BLaER1 treated with 17β-estradiol and CSF1 and Interleukin-3, amounts not matched to agents 10 nM and 100 nM (cell line): ENCODE measurements at regions not wholly inside any gene's neighbourhood (a gene's known extent, or its start where the extent isn't known, plus 50 kb on each side); places are given as distances from the start of the nearest gene placed in this dataset.

Experiments
- H3K27ac ChIP-seq, 11 experiments: shearing (Covaris generic); formaldehyde crosslinking; 2 replicates each; pipeline ENCODE4 v1.8.1; 2022
- H3K27me3 ChIP-seq, 11 experiments: shearing (Covaris generic); formaldehyde crosslinking; 2 replicates each; pipeline ENCODE4 v1.8.1; 2022
- H3K36me3 ChIP-seq, 11 experiments: shearing (Covaris generic); formaldehyde crosslinking; 2 replicates each; pipeline ENCODE4 v1.8.1; 2022
- H3K4me1 ChIP-seq, 10 experiments: shearing (Covaris generic); formaldehyde crosslinking; 2 replicates each; pipeline ENCODE4 v1.8.1; 2022
- H3K4me2 ChIP-seq, 11 experiments: shearing (Covaris generic); formaldehyde crosslinking; 2 replicates each; pipeline ENCODE4 v1.8.1; 2022
- H3K4me3 ChIP-seq, 10 experiments: shearing (Covaris generic); formaldehyde crosslinking; 2 replicates each; pipeline ENCODE4 v1.8.1; 2022
- H3K9ac ChIP-seq, 11 experiments: shearing (Covaris generic); formaldehyde crosslinking; 2 replicates each; pipeline ENCODE4 v1.8.1; 2022
- H3K9me3 ChIP-seq, 11 experiments: shearing (Covaris generic); formaldehyde crosslinking; replicated peaks in 1 of 11; 2 replicates each; pipeline ENCODE4 v1.8.1; 2022
- H4K20me1 ChIP-seq, 11 experiments: shearing (Covaris generic); formaldehyde crosslinking; 2 replicates each; pipeline ENCODE4 v1.8.1; 2022
- Cebpa-rat ChIP-seq, 11 experiments: shearing (Covaris generic); IDR thresholded peaks; 2 replicates each; pipeline ENCODE4 v1.8.1; 2022

- H3K36me3 ChIP-seq, result no peaks in the 10 kb centered on the region
- H4K20me1 ChIP-seq, result no peaks in the 10 kb centered on the region
- H3K9me3 ChIP-seq, result no peaks in the 10 kb centered on the region
- H3K4me2 ChIP-seq, result no peak overlapping the region
- no peaks in the 10 kb centered on the region for H3K4me1 ChIP-seq
- H3K9ac ChIP-seq, result no peak overlapping the region
- no peak for TF ChIP-seq Cebpa-rat (IDR thresholded peaks at IDR 0.05)
- no peak overlapping the region for H3K4me3 ChIP-seq
- H3K27me3 ChIP-seq, result no peaks in the 10 kb centered on the region
- H3K27ac ChIP-seq, result no peak overlapping the region
These were observed 382.1 kb upstream of the CDH18 start for GRCh38 chr5:20370061-20370460.

GRCh38 chr5:20369518-20369885, 381.5 kb upstream of the CDH18 start:
- H3K9ac ChIP-seq, result no peak overlapping the region
- H3K4me1 ChIP-seq, result no peaks in the 10 kb centered on the region
- H3K27me3 ChIP-seq, result no peaks in the 10 kb centered on the region
- no peak overlapping the region for H3K4me3 ChIP-seq
- H3K27ac ChIP-seq, result no peak overlapping the region
- H3K4me2 ChIP-seq, result no peak overlapping the region
- TF ChIP-seq Cebpa-rat (IDR thresholded peaks at IDR 0.05), result no peak
- H4K20me1 ChIP-seq, result no peaks in the 10 kb centered on the region
- H3K9me3 ChIP-seq, result no peaks in the 10 kb centered on the region
- H3K36me3 ChIP-seq, result no peaks in the 10 kb centered on the region

GRCh38 chr5:20368571-20369517, 380.8 kb upstream of the CDH18 start:
- no peak for TF ChIP-seq Cebpa-rat (IDR thresholded peaks at IDR 0.05)
- Histone ChIP-seq H3K36me3 (no peaks in the 10 kb centered on the region), H3K27me3 (no peaks in the 10 kb centered on the region), H3K9me3 (no peaks in the 10 kb centered on the region), H3K4me3 (no peak overlapping the region), H4K20me1 (no peaks in the 10 kb centered on the region), H3K4me2 (no peak overlapping the region), H3K9ac (no peak overlapping the region), H3K27ac (no peak overlapping the region), H3K4me1 (no peaks in the 10 kb centered on the region)

- H3K27me3 ChIP-seq, result no peaks in the 10 kb centered on the region
- H3K9me3 ChIP-seq, result no peaks in the 10 kb centered on the region
- H3K4me2 ChIP-seq, result no peak overlapping the region
- no peaks in the 10 kb centered on the region for H3K36me3 ChIP-seq
- no peaks in the 10 kb centered on the region for H3K4me1 ChIP-seq
- H3K9ac ChIP-seq, result no peak overlapping the region
- no peaks in the 10 kb centered on the region for H4K20me1 ChIP-seq
- no peak for TF ChIP-seq Cebpa-rat (IDR thresholded peaks at IDR 0.05)
- H3K4me3 ChIP-seq, result no peak overlapping the region
- no peak overlapping the region for H3K27ac ChIP-seq
These were observed 379.2 kb upstream of the CDH18 start for GRCh38 chr5:20367178-20367577.

- Histone ChIP-seq H3K9ac (no peak overlapping the region), H3K9me3 (peaks cover 0 to 6% (median 0%) of the 10 kb centered on the region in 11 experiments; a peak in 1 of 22 replicates), H3K4me3 (no peak overlapping the region), H3K4me2 (no peak overlapping the region), H3K27me3 (no peaks in the 10 kb centered on the region), H3K36me3 (no peaks in the 10 kb centered on the region), H4K20me1 (no peaks in the 10 kb centered on the region), H3K27ac (no peak overlapping the region), H3K4me1 (no peaks in the 10 kb centered on the region)
- TF ChIP-seq Cebpa-rat (IDR thresholded peaks at IDR 0.05), result no peak
These were observed 372.3 kb upstream of the CDH18 start for GRCh38 chr5:20360263-20360662.

- Histone ChIP-seq H3K27me3 (no peaks in the 10 kb centered on the region), H4K20me1 (no peaks in the 10 kb centered on the region), H3K9me3 (peaks cover 0 to 6% (median 0%) of the 10 kb centered on the region in 11 experiments; a peak in 1 of 22 replicates), H3K36me3 (no peaks in the 10 kb centered on the region), H3K4me1 (no peaks in the 10 kb centered on the region), H3K4me3 (no peak overlapping the region), H3K27ac (no peak overlapping the region), H3K4me2 (no peak overlapping the region), H3K9ac (no peak overlapping the region)
- no peak for TF ChIP-seq Cebpa-rat (IDR thresholded peaks at IDR 0.05)
These were observed 371.4 kb upstream of the CDH18 start for GRCh38 chr5:20359377-20359776.

GRCh38 chr5:20353499-20353898, 365.5 kb upstream of the CDH18 start:
- H3K4me3 ChIP-seq, result no peak overlapping the region
- peaks cover 0 to 6% (median 0%) of the 10 kb centered on the region in 11 experiments; a peak in 1 of 22 replicates for H3K9me3 ChIP-seq
- H3K9ac ChIP-seq, result no peak overlapping the region
- H3K27ac ChIP-seq, result no peak overlapping the region
- H3K4me2 ChIP-seq, result no peak overlapping the region
- H4K20me1 ChIP-seq, result no peaks in the 10 kb centered on the region
- H3K36me3 ChIP-seq, result no peaks in the 10 kb centered on the region
- no peaks in the 10 kb centered on the region for H3K27me3 ChIP-seq
- H3K4me1 ChIP-seq, result no peaks in the 10 kb centered on the region
- TF ChIP-seq Cebpa-rat (IDR thresholded peaks at IDR 0.05), result no peak

- Histone ChIP-seq H3K9me3 (peaks cover 4 to 17% (median 10%) of the 10 kb centered on the region in 11 experiments; a peak in 15 of 22 replicates), H3K36me3 (no peaks in the 10 kb centered on the region)
These were observed 363.8 kb upstream of the CDH18 start for GRCh38 chr5:20351849-20352248.

GRCh38 chr5:20348321-20348720, 360.3 kb upstream of the CDH18 start:
- Histone ChIP-seq H3K27ac (no peak overlapping the region), H3K9ac (no peak overlapping the region), H3K4me3 (no peak overlapping the region), H3K27me3 (no peaks in the 10 kb centered on the region), H3K4me1 (no peaks in the 10 kb centered on the region), H4K20me1 (no peaks in the 10 kb centered on the region), H3K36me3 (no peaks in the 10 kb centered on the region), H3K4me2 (no peak overlapping the region), H3K9me3 (peaks cover 4 to 18% (median 10%) of the 10 kb centered on the region in 11 experiments; a peak in 15 of 22 replicates)
- no peak for TF ChIP-seq Cebpa-rat (IDR thresholded peaks at IDR 0.05)

More at GRCh38 chr5:20351849-20352248, 363.8 kb upstream of the CDH18 start:
- TF ChIP-seq Cebpa-rat (IDR thresholded peaks at IDR 0.05), result no peak
- no peak overlapping the region for H3K4me2 ChIP-seq
- no peaks in the 10 kb centered on the region for H3K4me1 ChIP-seq
- H3K27ac ChIP-seq, result no peak overlapping the region
- H3K4me3 ChIP-seq, result no peak overlapping the region
- no peaks in the 10 kb centered on the region for H3K27me3 ChIP-seq
- no peak overlapping the region for H3K9ac ChIP-seq
- no peaks in the 10 kb centered on the region for H4K20me1 ChIP-seq

- Histone ChIP-seq H3K9ac (no peak overlapping the region), H4K20me1 (no peaks in the 10 kb centered on the region), H3K9me3 (peaks cover 4 to 18% (median 10%) of the 10 kb centered on the region in 11 experiments; a peak in 15 of 22 replicates), H3K36me3 (no peaks in the 10 kb centered on the region), H3K27me3 (no peaks in the 10 kb centered on the region), H3K4me2 (no peak overlapping the region), H3K4me3 (no peak overlapping the region), H3K27ac (no peak overlapping the region), H3K4me1 (no peaks in the 10 kb centered on the region)
- TF ChIP-seq Cebpa-rat (IDR thresholded peaks at IDR 0.05), result no peak
These were observed 359.3 kb upstream of the CDH18 start for GRCh38 chr5:20347334-20347733.
